GM19328 (cell line): ENCODE measurements at regions not wholly inside any gene's neighbourhood (a gene's known extent, or its start where the extent isn't known, plus 50 kb on each side); places are given as distances from the start of the nearest gene placed in this dataset.

ENCODE experiments used
- ATAC-seq: cut with Tn5 transposase; IDR thresholded peaks from one replicate; pipeline ENCODE4 v1.9.1; 2021; ENCODE audit warnings: mild to moderate bottlenecking, moderate library complexity; ENCODE audit not compliant: unreplicated experiment

GRCh38 chr21:38898422-38899096 lies 92.8 kb downstream of the ETS2 start:
- no peak for ATAC-seq

- no peak for ATAC-seq
Observed at GRCh38 chr21:38897532-38898421, 92.0 kb downstream of the ETS2 start.

- no peak for ATAC-seq
Observed at GRCh38 chr21:38894899-38895298, 89.2 kb downstream of the ETS2 start.

GRCh38 chr21:38888991-38889561 lies 83.3 kb downstream of the ETS2 start:
- ATAC-seq, result no peak

GRCh38 chr21:38887749-38888148 lies 82.0 kb downstream of the ETS2 start:
- ATAC-seq, result no peak

- ATAC-seq, result no peak
Observed at GRCh38 chr21:38887062-38887686, 81.4 kb downstream of the ETS2 start.

GRCh38 chr21:38885909-38886308 lies 80.2 kb downstream of the ETS2 start:
- ATAC-seq, result no peak

GRCh38 chr21:38884440-38884839 lies 78.7 kb downstream of the ETS2 start:
- no peak for ATAC-seq

GRCh38 chr21:38883142-38883541 lies 77.4 kb downstream of the ETS2 start:
- ATAC-seq, result no peak

- ATAC-seq, result no peak
Observed at GRCh38 chr21:38881131-38881530, 75.4 kb downstream of the ETS2 start.

- ATAC-seq, result no peak
Observed at GRCh38 chr21:38880577-38880966, 74.8 kb downstream of the ETS2 start.

GRCh38 chr21:38879912-38880576 lies 74.3 kb downstream of the ETS2 start:
- ATAC-seq, result no peak

- no peak for ATAC-seq
Observed at GRCh38 chr21:38878379-38879179, 72.8 kb downstream of the ETS2 start.

GRCh38 chr21:38875694-38876492 lies 70.2 kb downstream of the ETS2 start:
- no peak for ATAC-seq
